HG02571 (cell line): ENCODE measurements at regions not wholly inside any gene's neighbourhood (a gene's known extent, or its start where the extent isn't known, plus 50 kb on each side); places are given as distances from the start of the nearest gene placed in this dataset.

Experiments
- ATAC-seq: cut with Tn5 transposase; IDR thresholded peaks from one replicate; pipeline ENCODE4 v1.9.1; 2021; ENCODE audit warnings: mild to moderate bottlenecking, moderate library complexity; ENCODE audit not compliant: unreplicated experiment

DNA sequence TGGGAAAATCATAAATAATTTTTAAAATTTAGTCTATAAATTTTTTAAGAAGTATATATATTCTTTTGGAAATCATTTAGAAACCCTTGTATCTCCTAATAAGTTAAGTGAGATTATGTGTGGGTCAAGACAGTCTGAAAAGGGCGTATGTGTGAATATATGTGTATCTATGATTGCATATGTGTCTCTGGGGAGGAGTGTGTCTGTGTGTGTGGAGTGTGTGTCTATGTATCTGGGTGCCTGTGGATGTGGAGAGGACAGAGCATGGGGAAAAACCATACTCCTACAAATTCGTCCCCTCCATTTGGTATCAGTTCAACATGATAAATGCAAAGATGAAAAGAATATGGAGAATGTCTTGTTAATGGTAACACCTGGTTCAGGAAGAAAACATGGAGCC, 342.0 kb upstream of the ACTBL2 start:
- ATAC-seq, result no peak

DNA sequence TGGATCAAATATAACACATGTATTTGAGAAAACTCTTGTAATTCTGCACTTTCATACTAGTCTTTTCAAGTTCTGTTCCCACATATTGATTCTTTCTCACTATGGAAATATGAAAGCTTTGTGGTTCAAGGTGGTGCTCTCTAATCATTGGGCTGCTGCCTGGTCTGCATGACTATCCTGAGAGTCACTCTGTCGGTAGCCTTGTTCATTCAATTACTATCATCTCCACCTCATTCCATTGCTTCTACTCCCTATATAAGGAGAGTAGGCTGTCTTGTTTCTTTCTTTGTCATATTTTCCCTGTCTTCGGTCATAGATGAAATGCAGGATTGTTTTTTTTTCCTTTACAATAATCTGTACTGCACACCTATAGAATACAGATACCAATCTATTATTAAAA, 341.4 kb upstream of the ACTBL2 start:
- ATAC-seq, result no peak

DNA sequence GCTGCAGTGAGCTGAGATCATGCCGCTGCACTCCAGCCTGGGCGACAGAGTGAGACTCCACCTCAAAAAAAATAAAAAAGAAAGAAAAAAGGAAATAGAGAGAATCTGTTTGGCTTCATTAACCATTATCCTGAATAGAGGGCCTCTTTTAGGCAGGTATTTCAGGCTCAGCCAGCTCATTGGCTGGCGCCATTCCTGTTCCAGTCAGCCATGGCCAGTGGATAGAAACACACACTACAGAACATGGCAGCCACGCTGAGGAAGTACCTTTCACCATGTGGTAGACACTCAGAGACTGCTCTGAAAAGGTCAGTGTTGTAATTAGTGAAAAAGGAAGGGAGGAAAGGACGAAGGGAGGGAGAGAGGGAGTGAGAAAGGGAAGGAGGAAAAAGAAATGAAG, 340.0 kb upstream of the ACTBL2 start:
- ATAC-seq, result no peak

DNA sequence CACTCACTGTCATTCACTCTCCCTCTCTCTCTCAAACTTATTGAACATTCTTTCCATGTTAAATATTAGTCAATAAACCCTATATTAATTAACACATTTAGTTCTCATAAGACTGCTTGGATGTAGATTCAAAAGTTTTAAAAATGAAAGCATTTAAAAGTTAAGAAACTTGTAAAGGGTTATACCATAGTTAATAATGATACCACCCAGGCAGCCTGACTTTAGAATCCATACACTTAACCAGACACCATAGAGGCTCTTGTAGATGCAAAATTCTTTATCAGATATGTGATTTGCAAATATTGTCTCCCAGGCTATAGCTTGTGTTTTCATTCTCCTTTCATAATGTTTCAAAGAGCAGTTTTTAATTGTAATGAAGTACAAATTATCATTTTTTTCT, 335.8 kb upstream of the ACTBL2 start:
- no peak for ATAC-seq

DNA sequence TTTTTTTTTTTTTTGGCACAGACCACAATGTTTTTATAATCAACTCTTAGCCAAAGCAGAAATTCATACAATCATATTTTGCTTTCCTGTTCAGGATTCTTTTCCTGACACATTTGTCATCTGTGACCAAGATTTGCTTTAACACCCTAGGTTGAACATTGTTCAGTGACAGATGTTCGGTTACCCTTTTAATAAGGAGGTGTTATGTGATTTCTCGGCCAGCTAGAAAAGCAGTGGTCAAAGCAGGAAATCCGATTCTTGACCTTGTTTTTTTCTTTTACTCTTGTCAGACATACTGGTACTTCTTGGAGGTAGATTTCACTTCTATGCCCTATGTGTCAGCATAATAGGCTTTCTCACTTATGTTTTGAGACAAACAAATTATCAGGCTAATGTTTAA, 335.3 kb upstream of the ACTBL2 start:
- ATAC-seq, result no peak

DNA sequence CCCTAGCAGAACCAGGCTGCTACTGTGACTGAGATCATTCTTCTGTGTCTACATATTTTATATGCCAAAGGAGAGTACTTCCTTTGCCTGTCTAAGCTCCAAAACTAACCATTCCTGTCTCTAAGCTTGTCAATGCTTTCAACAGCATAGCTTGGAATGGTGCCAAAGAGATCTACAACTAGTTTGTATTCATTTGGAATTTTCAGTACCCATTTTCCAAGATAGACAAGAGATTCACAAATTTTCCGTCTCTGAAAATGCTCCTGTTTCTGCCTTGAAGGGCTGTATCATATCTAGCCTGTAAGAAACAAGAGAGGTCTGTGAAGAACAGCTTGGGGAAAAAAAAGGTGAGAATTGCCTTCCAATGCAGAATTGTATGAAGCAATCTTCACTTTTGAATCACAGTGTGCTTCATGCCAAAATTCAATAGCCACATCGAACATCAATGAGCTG, 334.4 kb upstream of the ACTBL2 start:
- ATAC-seq, result no peak

DNA sequence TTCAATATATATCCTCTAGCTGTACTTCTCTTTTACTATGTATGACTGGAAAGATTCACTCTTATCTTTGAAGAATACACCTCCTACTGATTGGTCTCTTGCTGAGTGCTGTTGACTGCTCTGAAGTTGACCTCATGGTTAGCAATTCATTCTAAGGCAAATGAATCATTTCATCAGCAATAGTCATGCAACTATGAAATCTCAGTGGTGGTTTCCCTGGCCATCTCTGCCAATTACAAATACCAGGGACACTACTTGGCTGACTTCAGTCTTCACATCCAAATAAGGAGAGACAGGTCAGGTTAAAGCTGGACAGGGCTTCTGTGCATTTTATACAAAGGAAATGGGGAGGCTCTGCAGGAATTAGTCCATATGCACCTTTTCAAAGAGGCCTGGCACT, 333.5 kb upstream of the ACTBL2 start:
- no peak for ATAC-seq

DNA sequence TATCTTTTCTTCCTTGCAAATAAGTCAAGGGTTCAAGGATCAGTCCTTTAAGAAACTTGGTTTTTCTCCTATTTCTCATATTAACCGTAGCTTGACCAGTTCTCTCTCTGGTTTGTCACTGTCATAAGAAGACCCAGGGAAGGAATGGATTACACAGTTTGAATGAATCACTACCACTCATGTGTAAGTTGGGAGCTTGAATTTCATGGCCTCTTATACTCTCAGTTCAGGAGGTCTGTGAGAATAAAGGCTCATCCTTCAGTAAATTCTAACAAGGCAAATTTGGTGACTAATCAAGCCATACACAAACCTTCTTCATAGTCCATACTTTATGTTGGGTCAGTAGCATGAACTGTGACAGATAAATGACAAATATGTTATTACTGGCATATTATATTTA, 323.1 kb upstream of the ACTBL2 start:
- no peak for ATAC-seq

DNA sequence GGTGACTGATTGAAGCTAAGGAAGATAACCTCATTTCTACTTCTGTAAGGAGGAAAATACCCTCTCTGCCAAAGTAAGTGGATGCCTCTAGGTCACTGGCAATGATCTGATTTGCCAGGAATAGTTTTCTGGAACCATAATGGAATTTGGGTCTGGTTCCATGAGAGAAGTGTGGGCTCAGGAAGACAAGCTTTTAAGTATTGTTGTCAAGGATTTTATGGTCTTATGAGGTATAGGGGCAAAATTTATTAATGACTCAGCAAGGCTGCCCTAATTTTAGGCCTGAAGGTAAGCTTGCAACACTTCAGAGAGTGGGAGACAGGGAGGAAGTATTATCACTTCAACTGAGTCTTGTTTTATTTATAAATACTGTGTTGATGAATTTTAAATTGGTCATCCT, 322.6 kb upstream of the ACTBL2 start:
- ATAC-seq, result no peak

DNA sequence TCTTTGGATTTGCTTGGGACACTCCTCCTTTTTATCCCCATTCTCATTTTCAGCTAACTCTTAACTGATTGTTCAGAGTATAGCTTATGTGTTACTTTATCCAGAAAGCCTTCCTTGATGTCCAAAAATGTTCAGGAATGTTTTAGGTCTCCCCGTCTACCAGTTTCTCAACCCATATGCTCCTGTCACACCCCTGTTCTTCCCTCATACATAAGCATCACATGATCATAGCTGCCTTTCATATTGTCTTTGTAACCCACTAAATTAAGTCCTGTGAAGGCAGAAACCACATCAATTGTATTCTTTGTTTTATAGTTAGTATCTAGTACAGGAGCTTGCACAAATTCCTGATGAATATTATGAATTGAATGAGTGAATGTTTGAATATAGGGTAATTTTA, 321.9 kb upstream of the ACTBL2 start:
- ATAC-seq, result no peak

DNA sequence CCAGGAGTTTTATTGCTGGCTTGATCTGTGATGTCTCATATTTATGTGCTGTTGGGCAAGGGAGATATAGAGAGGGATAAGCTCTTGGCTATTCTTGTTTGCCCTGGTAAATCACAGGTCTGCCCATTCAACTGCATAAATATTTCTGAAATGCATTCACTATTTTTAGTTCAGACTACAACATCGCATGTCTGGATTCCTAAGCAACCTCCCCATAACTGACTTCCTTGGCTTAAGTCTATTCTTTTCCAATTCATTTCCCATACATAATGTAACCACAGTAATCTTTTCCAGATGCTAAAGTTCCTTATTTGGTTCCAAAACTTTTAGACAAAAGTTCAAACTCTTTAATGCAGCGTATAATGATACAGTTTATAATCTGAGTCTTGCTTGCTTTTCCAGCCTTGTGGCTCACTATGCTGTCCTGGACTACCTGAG, 321.4 kb upstream of the ACTBL2 start:
- ATAC-seq, result no peak

DNA sequence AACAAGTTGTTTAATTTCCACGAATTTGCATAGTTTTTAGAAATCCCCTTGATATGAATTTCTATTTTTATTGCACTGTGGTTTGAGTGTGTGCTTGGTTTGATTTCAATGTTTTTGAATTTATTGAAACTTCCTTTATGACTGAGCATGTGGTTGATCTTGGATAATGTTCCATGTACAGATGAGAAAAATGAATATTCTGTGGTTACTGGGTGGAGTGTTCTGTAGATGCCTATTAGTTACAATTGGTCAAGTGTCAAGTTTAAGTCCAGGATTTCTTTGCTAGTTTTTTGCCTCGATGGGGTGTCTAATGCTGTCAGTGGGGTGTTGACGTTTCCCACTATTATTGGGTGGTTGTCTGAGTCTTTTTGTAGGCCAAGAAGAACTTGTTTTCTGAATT, 319.5 kb upstream of the ACTBL2 start:
- ATAC-seq, result no peak

DNA sequence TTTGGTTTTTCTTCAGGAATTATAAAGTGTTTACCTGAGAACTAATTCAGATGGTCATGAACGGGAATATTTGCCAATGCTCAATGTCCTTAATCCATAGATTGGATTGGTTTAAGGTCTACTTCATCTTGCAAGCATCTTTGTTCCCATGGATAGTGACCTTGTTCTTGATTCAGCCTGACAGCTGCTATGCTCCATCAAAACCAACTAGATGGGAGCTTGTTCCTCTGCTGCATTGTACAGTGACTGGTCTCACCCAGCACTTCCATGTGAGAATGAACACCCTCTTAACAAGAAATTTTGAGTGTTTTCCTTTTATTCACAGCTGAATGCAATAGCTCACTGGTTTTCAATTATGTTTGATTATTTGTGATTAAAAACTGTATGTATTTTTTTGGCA, 312.6 kb upstream of the ACTBL2 start:
- ATAC-seq, result no peak

DNA sequence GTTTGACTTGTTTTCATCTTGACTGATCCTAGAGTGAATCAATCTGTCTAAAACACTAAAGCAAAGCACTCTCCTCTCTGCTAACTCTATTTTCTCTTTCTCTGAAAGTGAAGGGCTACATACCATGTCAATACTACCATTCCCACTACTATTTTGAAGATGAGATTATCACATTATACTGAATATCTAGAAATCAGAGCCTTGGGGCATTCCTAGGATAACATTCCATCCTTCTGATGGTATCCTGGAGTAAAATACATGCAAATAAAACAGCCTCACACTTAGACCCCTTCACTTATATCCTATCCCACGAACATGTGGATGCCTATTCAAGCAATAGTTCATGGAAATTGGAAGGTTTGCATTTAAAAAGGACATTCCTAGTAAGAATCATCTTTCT, 309.3 kb upstream of the ACTBL2 start:
- ATAC-seq, result no peak

DNA sequence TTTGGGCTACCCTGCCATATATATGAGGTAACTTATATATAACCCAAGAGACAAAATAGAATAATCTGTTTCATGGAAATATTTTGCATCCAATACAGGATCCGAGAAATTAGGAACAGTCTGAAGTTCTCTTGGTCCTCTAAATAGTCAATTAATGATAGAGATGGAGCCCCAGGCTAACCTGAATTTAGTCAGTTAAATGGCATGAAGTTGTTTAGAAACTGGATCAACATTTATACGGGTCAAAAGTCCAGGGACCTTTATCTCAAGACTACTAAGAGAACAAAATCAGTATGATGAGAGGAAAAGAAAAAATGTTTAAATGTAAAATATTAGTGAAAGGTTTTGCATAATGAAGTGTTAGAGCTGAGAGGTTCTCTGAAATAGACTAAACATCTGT, 303.3 kb upstream of the ACTBL2 start:
- ATAC-seq, result no peak

DNA sequence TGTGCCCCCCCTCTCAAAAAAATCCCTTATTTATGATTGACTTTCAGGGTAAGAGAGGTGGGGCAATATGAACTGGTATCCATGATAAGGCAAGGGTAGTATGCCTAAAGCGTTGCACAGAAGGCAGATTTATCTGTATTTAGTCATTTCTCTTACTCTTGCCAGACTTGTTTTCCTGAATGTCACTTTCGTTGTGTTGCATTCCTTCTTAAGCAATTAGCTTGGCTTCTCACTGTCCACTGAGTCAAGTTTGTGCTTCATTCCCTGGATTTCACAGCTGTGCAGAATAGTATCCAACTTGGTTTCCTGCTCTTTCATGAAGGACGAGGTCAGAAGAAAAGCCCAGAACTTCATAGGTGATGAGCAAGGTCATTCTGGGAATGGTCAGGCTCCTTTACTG, 301.5 kb upstream of the ACTBL2 start:
- no peak for ATAC-seq

DNA sequence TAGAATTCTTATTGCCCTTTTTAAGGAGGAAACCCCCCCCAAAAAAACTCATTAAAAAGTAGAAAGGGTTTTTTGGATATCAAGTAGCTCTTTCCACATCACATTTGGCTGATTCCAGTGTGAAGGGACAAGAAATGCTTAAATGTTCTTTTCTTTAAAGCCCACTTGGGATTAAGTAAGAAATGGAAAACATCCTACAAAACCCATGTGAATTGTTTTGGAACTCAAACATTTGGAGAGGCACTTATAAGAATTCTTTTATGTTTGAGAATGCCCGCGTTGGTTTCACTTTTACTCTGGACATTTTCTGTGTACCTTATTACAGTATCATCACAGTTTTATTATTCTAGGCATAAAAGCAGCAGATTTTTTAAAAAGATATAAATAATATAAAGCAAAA, 301.1 kb upstream of the ACTBL2 start:
- no peak for ATAC-seq

DNA sequence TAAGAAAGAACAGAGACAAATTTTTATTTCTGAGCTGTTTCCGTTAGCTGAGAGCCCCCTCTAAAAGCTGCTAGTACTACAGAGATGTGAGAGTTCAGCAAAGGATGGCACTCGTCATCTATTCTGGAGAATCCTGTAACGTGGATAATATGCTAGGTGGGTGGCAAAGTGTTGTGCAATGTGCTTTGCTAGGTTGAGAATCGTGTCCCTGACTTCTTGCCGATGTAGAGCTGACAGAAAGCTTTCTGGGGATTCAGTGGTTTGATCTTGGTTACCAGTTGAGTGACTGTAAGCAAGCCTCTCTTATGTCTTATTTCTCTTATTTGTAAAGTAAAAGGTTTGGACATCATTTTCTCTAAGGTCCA, 298.3 kb upstream of the ACTBL2 start:
- ATAC-seq, result no peak

DNA sequence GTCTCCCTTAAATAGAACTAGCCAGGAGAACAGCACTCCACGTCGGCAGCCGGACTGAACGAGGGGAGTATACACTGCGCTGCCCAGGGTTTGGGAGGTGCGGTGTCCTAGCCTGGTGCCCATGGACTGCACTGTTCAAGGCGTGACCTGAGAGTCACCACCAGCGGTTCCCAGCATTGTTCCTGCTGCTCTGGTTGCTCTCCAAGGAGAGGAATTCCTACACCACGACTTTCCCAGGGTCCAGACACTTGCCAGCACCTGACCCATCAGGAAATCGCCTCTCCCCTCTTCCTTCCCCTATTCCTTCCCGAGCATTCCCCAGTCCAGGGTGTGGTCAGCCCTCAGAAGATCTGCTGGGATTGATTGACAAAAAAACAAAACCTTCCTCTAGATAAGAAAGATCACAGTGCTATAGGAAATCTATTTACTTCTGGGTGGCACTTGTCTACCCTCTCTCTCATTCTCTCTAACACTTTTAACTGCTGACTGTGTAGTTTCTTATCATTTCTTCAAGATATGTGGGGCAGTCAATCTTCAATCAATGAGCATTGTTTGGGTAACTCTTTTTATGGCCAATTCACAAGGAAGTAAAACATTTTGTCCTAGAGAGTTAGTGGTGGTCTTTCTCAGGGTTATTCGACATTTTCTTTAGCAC, 297.8 kb upstream of the ACTBL2 start:
- ATAC-seq, result no peak

DNA sequence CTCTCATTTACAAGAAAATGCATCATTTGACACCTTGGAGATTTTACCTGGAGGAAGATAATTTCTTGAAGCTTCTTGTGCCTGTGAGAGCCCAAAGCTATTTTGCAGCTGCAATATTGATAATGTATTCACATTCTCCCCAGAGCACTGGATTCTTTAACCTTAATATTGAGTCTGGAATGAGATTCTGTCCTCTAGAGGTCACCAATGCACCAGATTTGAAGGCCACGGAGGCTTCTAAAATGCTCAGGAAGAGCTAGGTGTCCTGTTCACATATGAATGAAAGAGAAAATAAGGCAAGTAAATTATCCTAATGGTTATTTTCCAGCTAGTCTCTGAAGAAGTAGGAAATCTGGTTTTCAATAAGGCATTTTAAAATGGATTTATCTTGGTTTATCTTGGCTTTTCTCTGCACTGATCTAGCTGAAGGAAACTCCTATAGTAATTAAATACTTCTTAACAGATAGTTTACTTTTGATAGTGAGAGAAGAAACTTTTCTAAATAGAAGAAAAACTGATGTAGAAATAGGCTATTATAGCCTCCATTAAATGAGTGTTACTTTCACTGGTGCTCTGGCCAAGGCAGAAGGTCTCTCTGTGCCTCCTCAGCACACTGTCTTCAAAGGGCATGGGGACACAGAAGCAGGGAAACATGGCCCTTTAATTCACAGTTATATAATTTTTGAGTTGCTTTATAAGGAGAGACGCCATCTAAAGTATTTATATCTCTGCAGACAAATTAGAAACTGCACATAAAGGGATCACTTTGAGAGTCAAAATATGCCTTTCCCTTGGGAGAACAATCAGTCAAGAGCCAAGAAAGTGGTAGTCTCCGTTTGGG, 297.0 kb upstream of the ACTBL2 start:
- ATAC-seq, result peak; percentile 65

DNA sequence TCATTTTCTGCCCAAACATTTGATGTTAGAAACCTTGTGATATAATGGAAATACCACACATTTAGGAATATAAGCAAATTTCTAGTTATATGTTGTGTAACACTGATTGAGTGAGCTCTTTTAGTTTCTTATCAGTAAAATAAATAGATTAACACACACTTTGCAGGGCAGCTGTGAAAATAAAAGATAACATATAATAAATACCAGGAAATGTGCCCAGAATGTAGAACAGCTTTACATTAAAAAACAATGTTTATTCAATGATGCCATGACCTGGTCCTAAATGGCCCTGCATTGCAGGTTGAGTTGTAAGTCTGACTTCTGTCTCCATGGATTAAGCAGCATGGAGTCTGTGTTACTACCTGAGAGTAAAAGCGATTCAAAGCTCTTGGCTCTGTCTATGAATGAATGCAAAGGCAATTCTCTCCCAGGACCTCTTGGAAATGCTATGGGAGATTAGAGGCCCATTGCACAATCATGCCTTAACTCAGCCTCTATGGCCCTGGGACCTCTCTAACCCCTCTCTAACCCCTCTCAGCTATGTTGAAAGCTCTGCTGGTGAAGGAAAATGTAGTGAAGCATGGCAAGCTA, 296.0 kb upstream of the ACTBL2 start:
- no peak for ATAC-seq

DNA sequence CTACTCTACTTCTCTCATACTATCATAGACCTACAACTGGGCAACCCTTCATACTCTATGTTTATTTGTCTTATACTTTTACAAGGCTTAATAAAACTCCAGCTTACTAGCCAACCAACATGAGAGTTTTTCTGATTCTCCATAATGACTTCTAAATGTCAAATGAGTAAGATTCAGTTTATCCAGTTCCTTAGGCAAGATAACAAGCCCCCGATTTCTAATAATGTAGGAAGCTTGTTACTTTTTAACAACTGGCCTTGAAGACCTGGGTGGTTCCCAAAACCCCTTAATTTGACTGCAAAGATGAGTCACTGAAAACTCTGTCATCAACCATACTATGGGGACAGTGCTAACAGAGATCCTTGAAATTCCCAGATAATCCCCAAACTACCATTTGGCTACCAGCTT, 294.6 kb upstream of the ACTBL2 start:
- no peak for ATAC-seq
